Neutrophil (primary cell): ENCODE measurements at regions not wholly inside any gene's neighbourhood (a gene's known extent, or its start where the extent isn't known, plus 50 kb on each side); places are given as distances from the start of the nearest gene placed in this dataset.

Experiments
- H3K27ac ChIP-seq: fragments of 200-600 bp; sonication (generic); 2 replicates; pipeline ENCODE4 v1.5.1; 2016; ENCODE audit warnings: mild to moderate bottlenecking, moderate library complexity
- H3K27me3 ChIP-seq: fragments of 200-600 bp; sonication (generic); 2 replicates; pipeline ENCODE4 v1.6.0; 2016; ENCODE audit warnings: mild to moderate bottlenecking
- H3K36me3 ChIP-seq: fragments of 200-600 bp; sonication (generic); 2 replicates; pipeline ENCODE4 v1.5.1; 2017
- H3K4me1 ChIP-seq, 2 experiments: fragments of 200-600 bp in 1 of 2; sonication (generic) in 1 of 2; 1 replicate in 1 of 2; 2 replicates in 1 of 2; pipeline versions ENCODE4 v1.5.1 to v1.6.1; 2013 to 2016; ENCODE audit warnings: low read depth in 1 of 2, low read length in 1 of 2, mild to moderate bottlenecking in 1 of 2, moderate library complexity in 1 of 2; ENCODE audit not compliant: control insufficient read depth in 1 of 2, insufficient read depth in 1 of 2
- H3K4me3 ChIP-seq, 2 experiments: fragments of 200-600 bp in 1 of 2; sonication (generic) in 1 of 2; 1 replicate in 1 of 2; 2 replicates in 1 of 2; pipeline ENCODE4 v1.5.1; 2013 to 2016; ENCODE audit warnings: low read depth in 1 of 2, low read length in 1 of 2, mild to moderate bottlenecking in 1 of 2, moderate library complexity in 1 of 2
- H3K9me3 ChIP-seq: fragments of 200-600 bp; sonication (generic); 2 replicates; pipeline ENCODE4 v1.5.1; 2016
- TF ChIP-seq, protein P1 (sequence below): fragments of 200-600 bp; sonication (generic); IDR thresholded peaks from 2 replicates; pipeline ENCODE4 v1.5.1; 2016; ENCODE audit warnings: antibody characterized with exemption

DNA sequence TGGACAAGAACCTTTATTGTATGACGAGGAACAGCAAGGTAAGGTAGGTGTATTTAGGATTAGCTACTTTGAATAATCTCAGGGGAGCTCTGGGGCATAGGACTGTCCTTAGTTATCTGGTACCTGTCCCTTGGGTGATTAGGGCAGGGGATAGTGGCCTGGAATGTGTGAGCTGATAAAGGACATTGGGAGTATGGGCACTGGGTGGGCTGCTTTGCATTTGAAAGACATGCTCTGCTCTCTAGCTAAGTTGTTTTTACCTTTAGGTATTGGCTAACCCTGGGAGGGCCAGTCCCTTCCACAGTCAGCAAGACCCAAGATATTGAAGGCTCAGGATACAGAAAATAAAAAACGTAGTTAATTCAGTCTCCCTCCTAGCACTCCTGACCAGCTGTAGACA lies 282.8 kb upstream of the C9orf72 start:
- H3K9me3 ChIP-seq, result no peaks in the 10 kb centered on the region
- no peaks in the 10 kb centered on the region for H3K36me3 ChIP-seq
- H3K4me3 ChIP-seq, result no peak overlapping the region
- no peak overlapping the region for H3K27ac ChIP-seq
- H3K4me1 ChIP-seq, result no peaks in the 10 kb centered on the region
- no peaks in the 10 kb centered on the region for H3K27me3 ChIP-seq
- TF ChIP-seq, protein P1, sequence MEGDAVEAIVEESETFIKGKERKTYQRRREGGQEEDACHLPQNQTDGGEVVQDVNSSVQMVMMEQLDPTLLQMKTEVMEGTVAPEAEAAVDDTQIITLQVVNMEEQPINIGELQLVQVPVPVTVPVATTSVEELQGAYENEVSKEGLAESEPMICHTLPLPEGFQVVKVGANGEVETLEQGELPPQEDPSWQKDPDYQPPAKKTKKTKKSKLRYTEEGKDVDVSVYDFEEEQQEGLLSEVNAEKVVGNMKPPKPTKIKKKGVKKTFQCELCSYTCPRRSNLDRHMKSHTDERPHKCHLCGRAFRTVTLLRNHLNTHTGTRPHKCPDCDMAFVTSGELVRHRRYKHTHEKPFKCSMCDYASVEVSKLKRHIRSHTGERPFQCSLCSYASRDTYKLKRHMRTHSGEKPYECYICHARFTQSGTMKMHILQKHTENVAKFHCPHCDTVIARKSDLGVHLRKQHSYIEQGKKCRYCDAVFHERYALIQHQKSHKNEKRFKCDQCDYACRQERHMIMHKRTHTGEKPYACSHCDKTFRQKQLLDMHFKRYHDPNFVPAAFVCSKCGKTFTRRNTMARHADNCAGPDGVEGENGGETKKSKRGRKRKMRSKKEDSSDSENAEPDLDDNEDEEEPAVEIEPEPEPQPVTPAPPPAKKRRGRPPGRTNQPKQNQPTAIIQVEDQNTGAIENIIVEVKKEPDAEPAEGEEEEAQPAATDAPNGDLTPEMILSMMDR, result no peak

DNA sequence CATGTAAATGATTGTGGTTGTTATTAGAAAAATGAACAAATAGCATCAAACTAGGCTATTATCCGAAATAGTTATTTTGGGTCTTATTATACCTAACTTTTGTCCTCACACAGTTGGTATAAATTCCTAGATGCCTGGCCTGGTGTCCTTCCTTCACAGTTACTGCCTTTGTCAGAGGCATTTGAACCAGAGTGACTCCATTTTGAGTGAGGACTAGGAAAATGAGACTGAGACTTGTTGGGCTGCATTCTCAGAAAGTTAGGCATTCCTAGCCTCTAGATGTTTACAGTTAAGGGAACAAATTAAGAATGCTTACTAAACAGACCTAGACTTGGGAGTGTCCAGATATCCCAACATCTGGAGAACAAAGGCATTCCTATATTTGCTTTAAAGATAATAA lies 283.5 kb upstream of the C9orf72 start:
- H3K27ac ChIP-seq, result no peak overlapping the region
- H3K4me3 ChIP-seq, result no peak overlapping the region
- no peaks in the 10 kb centered on the region for H3K4me1 ChIP-seq
- no peaks in the 10 kb centered on the region for H3K27me3 ChIP-seq
- H3K36me3 ChIP-seq, result no peaks in the 10 kb centered on the region
- H3K9me3 ChIP-seq, result no peaks in the 10 kb centered on the region
- TF ChIP-seq, protein P1, result no peak

DNA sequence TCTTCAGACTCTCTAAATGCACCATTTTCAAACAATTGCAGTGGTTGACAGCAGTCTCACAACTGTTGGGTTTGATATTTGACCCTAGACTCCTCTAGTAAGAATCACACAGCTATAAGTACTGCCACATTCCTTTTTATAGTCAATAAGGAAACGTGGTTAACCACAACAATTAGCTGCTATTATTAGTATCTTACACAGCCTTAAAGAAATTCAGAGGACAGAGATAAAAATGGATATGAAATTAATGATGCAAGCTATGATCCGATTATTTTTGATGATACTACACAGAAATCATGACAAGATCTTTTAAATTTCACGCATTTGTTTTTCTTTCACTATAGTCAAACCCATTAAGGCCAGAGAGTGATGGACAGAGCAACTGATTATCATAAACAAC lies 288.6 kb upstream of the C9orf72 start:
- no peak overlapping the region for H3K27ac ChIP-seq
- no peaks in the 10 kb centered on the region for H3K27me3 ChIP-seq
- no peaks in the 10 kb centered on the region for H3K36me3 ChIP-seq
- TF ChIP-seq, protein P1, result no peak
- H3K4me1 ChIP-seq, result no peaks in the 10 kb centered on the region
- no peak overlapping the region for H3K4me3 ChIP-seq
- H3K9me3 ChIP-seq, result no peaks in the 10 kb centered on the region

DNA sequence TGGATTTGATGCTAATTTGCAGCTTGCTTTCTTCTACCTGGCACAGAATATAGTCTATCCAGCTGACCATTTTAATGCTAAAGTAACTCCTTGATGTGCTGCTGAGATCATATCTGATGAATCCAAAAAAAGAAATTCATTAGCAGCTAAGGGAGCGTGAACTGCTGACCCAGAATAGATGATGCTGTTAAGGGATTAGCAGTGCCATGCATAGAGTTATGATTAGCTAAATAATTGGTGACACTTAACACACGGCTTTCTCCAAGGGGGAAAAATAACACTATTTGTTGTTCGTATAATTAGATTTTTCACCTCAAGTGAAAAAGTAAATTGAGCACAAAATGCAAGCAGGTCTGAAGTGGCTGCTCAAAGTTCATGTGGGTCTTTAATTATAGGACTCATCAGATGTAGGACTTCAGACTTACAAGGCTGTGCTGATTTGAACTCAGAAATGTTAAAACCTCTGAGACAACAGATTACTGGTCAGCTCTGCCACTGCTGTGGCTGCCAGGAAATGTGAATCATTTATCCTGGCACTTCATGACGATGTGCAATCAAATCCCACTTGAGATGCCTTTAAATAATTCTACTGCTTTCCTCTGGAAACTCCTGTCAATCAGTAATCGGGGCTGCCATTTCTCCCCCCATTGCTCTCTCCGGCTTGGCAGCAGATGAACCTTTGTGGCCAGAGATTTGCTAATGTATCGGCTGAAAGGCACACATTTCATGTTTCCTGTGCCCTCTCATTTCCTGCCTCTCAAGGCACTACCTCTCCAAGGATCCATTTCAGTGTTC lies 291.6 kb upstream of the C9orf72 start:
- Histone ChIP-seq H3K27ac (no peak overlapping the region), H3K4me3 (no peak overlapping the region), H3K36me3 (no peaks in the 10 kb centered on the region), H3K27me3 (no peaks in the 10 kb centered on the region), H3K4me1 (no peaks in the 10 kb centered on the region), H3K9me3 (no peaks in the 10 kb centered on the region)
- TF ChIP-seq, protein P1, result no peak

DNA sequence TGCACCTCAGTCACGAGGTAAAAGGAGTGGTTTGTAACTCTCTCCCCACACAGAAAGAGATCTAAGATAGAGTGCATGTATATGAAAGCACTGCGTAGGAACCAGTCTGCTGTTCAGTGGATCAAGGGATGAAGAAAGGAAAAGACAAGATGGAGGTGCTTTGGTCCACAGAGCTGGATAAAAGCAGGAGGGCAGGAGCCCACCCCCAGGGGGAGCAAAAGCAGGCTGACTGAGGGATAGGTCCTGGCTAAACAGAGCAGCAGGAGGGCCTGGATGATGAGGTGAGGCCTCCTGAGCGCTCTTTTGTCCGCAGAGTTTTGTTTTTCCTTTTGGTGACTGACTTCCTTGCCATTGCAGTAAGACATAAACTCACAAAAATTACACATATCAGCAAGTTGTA lies 293.5 kb upstream of the C9orf72 start:
- H3K9me3 ChIP-seq, result no peaks in the 10 kb centered on the region
- H3K4me3 ChIP-seq, result no peak overlapping the region
- no peaks in the 10 kb centered on the region for H3K36me3 ChIP-seq
- H3K27ac ChIP-seq, result no peak overlapping the region
- no peaks in the 10 kb centered on the region for H3K27me3 ChIP-seq
- H3K4me1 ChIP-seq, result no peaks in the 10 kb centered on the region
- TF ChIP-seq, protein P1, result no peak
